Brain microvascular endothelial cell (primary cell): ENCODE measurements at regions not wholly inside any gene's neighbourhood (a gene's known extent, or its start where the extent isn't known, plus 50 kb on each side); places are given as distances from the start of the nearest gene placed in this dataset.
"Not testable (repeated sequence)": the region's sequence is repeated elsewhere in the genome, so short reads cannot be mapped to it uniquely, and the experiment has no call there.

Experiments used
- DNase-seq: peaks from one replicate; pipeline ENCODE4 v3.0.0-alpha.2; 2020
- H3K27ac ChIP-seq: fragments of 250-450 bp; sonication (Bioruptor Pico); 2 replicates; pipeline ENCODE4 v1.5.1; 2020; ENCODE audit warnings: mild to moderate bottlenecking, moderate library complexity
- H3K27me3 ChIP-seq: fragments of 250-450 bp; sonication (Bioruptor Pico); replicated peaks from 2 replicates; pipeline ENCODE4 v1.5.1; 2020; ENCODE audit warnings: mild to moderate bottlenecking
- H3K36me3 ChIP-seq: fragments of 250-450 bp; sonication (Bioruptor Pico); replicated peaks from 2 replicates; pipeline ENCODE4 v1.5.1; 2020; ENCODE audit warnings: mild to moderate bottlenecking
- H3K4me3 ChIP-seq: 2 replicates; pipeline ENCODE4 v1.5.1; 2011; ENCODE audit warnings: low read depth, mild to moderate bottlenecking, control low read depth, low read length, moderate library complexity
- CTCF ChIP-seq: IDR thresholded peaks from 2 replicates; pipeline ENCODE4 v1.5.1; 2011; ENCODE audit warnings: low read depth, mild to moderate bottlenecking, moderate library complexity, low read length, control low read depth, inconsistent platforms; ENCODE audit errors: missing control alignments
- in situ Hi-C: cut with HindIII; loops from 2 replicates; pipeline ENCODE4 v1.10.0; 2017; ENCODE audit warnings: low sequenced_read_pairs, low pct_ligation_motif_present

- no peak for DNase-seq
- no peak overlapping the region for H3K27ac ChIP-seq
- no peak overlapping the region for H3K4me3 ChIP-seq
- no peaks in the 10 kb centered on the region for H3K36me3 ChIP-seq
- TF ChIP-seq CTCF: no peak
- peaks cover 48% of the 10 kb centered on the region for H3K27me3 ChIP-seq
- in situ Hi-C loops: no loop called here
Measured at GRCh38 chr7:155384751-155385150, 73.2 kb upstream of the EN2 start.

GRCh38 chr7:155385182-155385581 is 72.7 kb upstream of the EN2 start:
- in situ Hi-C loops, H3K36me3 ChIP-seq, H3K27ac ChIP-seq, H3K4me3 ChIP-seq, DNase-seq: not testable (repeated sequence)
- H3K27me3 ChIP-seq: peaks cover 44% of the 10 kb centered on the region

- Histone ChIP-seq H3K27ac (no peak overlapping the region), H3K4me3 (no peak overlapping the region), H3K27me3 (peaks cover 29% of the 10 kb centered on the region), H3K36me3 (no peaks in the 10 kb centered on the region)
- no peak for TF ChIP-seq CTCF
- no peak for DNase-seq
- in situ Hi-C loops: no loop called here
Measured at GRCh38 chr7:155386608-155387007, 71.3 kb upstream of the EN2 start.

GRCh38 chr7:155387066-155387620 is 70.8 kb upstream of the EN2 start:
- no peaks in the 10 kb centered on the region for H3K36me3 ChIP-seq
- in situ Hi-C loops: no loop called here
- H3K4me3 ChIP-seq: no peak overlapping the region
- H3K27me3 ChIP-seq: peaks cover 24% of the 10 kb centered on the region
- no peak for TF ChIP-seq CTCF
- DNase-seq: no peak
- H3K27ac ChIP-seq: no peak overlapping the region

GRCh38 chr7:155388561-155388960 is 69.4 kb upstream of the EN2 start:
- H3K4me3 ChIP-seq: no peak overlapping the region
- no peak for TF ChIP-seq CTCF
- no peak for DNase-seq
- in situ Hi-C loops: no loop called here
- H3K36me3 ChIP-seq: no peaks in the 10 kb centered on the region
- no peak overlapping the region for H3K27ac ChIP-seq
- peaks cover 10% of the 10 kb centered on the region for H3K27me3 ChIP-seq

- Histone ChIP-seq H3K36me3 (no peaks in the 10 kb centered on the region), H3K27me3 (peaks cover 1% of the 10 kb centered on the region)
- in situ Hi-C loops: no loop called here
Measured at GRCh38 chr7:155391414-155391813, 66.5 kb upstream of the EN2 start.

More at GRCh38 chr7:155391414-155391813, 66.5 kb upstream of the EN2 start:
- no peak overlapping the region for H3K4me3 ChIP-seq
- H3K27ac ChIP-seq: no peak overlapping the region
- DNase-seq: no peak
- no peak for TF ChIP-seq CTCF
